ENCODE measurements at regions not wholly inside any gene's neighbourhood (a gene's known extent, or its start where the extent isn't known, plus 50 kb on each side); places are given as distances from the start of the nearest gene placed in this dataset.

- no peaks in the 10 kb centered on the region for H3K27me3 ChIP-seq (ENCODE audit: insufficient read depth, low read length)
- H3K4me3 ChIP-seq (ENCODE audit: insufficient read depth, low read depth, low read length): no peak overlapping the region
- H3K9me3 Mint-ChIP-seq (ENCODE audit: unreplicated experiment): no peaks in the 10 kb centered on the region
- no peaks in the 10 kb centered on the region for H3K36me3 ChIP-seq (ENCODE audit: insufficient read depth, low read length)
- no peak overlapping the region for H3K27ac Mint-ChIP-seq (ENCODE audit: unreplicated experiment)
- FAIRE-seq (no peak), DNase-seq (ENCODE audit: low read depth) (no peak)
- no peaks in the 10 kb centered on the region for H3K9me3 ChIP-seq (ENCODE audit: insufficient read depth, low read depth, low read length)
- no peak overlapping the region for H3K9ac ChIP-seq (ENCODE audit: low read length)
- H3K79me2 ChIP-seq (ENCODE audit: insufficient read depth, low read length): no peaks in the 10 kb centered on the region
- no peaks in the 10 kb centered on the region for H4K20me1 ChIP-seq (ENCODE audit: insufficient read depth, low read length)
- peaks cover 9% of the 10 kb centered on the region for H3K27me3 Mint-ChIP-seq (ENCODE audit: low read depth, unreplicated experiment)
- no peaks in the 10 kb centered on the region for H3K36me3 Mint-ChIP-seq (ENCODE audit: low read depth, unreplicated experiment)
- no peaks in the 10 kb centered on the region for H3K4me1 Mint-ChIP-seq (ENCODE audit: low read depth, unreplicated experiment)
- H3K4me2 ChIP-seq (ENCODE audit: low read length): no peak overlapping the region
- no peak overlapping the region for H2AFZ ChIP-seq (ENCODE audit: low read depth, low read length)
- no peak overlapping the region for H3K27ac ChIP-seq (ENCODE audit: low read depth, low read length)
- H3K4me1 ChIP-seq (ENCODE audit: insufficient read depth, low read length): no peaks in the 10 kb centered on the region
- no peak overlapping the region for H3K4me3 Mint-ChIP-seq (ENCODE audit: unreplicated experiment)
- no peak for TF ChIP-seq EZH2 (IDR thresholded peaks at IDR 0.05; ENCODE audit: insufficient read depth, low read length)
- TF ChIP-seq, protein P1, sequence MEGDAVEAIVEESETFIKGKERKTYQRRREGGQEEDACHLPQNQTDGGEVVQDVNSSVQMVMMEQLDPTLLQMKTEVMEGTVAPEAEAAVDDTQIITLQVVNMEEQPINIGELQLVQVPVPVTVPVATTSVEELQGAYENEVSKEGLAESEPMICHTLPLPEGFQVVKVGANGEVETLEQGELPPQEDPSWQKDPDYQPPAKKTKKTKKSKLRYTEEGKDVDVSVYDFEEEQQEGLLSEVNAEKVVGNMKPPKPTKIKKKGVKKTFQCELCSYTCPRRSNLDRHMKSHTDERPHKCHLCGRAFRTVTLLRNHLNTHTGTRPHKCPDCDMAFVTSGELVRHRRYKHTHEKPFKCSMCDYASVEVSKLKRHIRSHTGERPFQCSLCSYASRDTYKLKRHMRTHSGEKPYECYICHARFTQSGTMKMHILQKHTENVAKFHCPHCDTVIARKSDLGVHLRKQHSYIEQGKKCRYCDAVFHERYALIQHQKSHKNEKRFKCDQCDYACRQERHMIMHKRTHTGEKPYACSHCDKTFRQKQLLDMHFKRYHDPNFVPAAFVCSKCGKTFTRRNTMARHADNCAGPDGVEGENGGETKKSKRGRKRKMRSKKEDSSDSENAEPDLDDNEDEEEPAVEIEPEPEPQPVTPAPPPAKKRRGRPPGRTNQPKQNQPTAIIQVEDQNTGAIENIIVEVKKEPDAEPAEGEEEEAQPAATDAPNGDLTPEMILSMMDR (IDR thresholded peaks at IDR 0.05; ENCODE audit: insufficient read depth, low read depth, low read length): no peak
These were observed 324.3 kb upstream of the KIAA1217 start for GRCh38 chr10:23884670-23885069.

DNA sequence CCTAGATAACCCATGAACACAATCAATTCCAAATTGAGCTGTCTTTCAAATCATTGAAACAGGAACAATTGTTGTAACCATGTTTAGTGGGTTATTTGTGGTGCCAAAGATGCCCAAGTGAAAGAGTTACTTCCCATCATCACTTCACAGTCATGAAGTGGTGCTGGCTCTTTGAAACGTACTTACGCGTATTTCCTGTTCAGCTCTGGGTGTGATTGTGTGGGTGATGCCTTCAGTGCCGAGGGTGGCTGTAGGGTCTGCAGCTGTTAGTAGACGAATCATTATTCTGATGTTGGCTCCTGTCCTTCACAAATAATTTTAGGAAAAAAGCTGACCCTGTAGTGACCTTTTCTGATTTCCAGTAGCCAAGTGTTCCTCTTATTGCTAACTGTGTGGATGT, 323.1 kb upstream of the KIAA1217 start:
- Mint-ChIP-seq H3K9me3 (ENCODE audit: unreplicated experiment) (no peaks in the 10 kb centered on the region), H3K27me3 (ENCODE audit: low read depth, unreplicated experiment) (peaks cover 8% of the 10 kb centered on the region), H3K4me3 (ENCODE audit: unreplicated experiment) (no peak overlapping the region), H3K36me3 (ENCODE audit: low read depth, unreplicated experiment) (no peaks in the 10 kb centered on the region), H3K4me1 (ENCODE audit: low read depth, unreplicated experiment) (no peaks in the 10 kb centered on the region), H3K27ac (ENCODE audit: unreplicated experiment) (no peak overlapping the region)
- H3K27ac ChIP-seq (ENCODE audit: low read depth, low read length): no peak overlapping the region
- H4K20me1 ChIP-seq (ENCODE audit: insufficient read depth, low read length): no peaks in the 10 kb centered on the region
- no peak overlapping the region for H3K4me2 ChIP-seq (ENCODE audit: low read length)
- no peaks in the 10 kb centered on the region for H3K27me3 ChIP-seq (ENCODE audit: insufficient read depth, low read length)
- H2AFZ ChIP-seq (ENCODE audit: low read depth, low read length): no peak overlapping the region
- no peak for DNase-seq (ENCODE audit: low read depth)
- H3K79me2 ChIP-seq (ENCODE audit: insufficient read depth, low read length): no peaks in the 10 kb centered on the region
- no peak overlapping the region for H3K4me3 ChIP-seq (ENCODE audit: insufficient read depth, low read depth, low read length)
- no peak overlapping the region for H3K9ac ChIP-seq (ENCODE audit: low read length)
- H3K9me3 ChIP-seq (ENCODE audit: insufficient read depth, low read depth, low read length): no peaks in the 10 kb centered on the region
- H3K4me1 ChIP-seq (ENCODE audit: insufficient read depth, low read length): no peaks in the 10 kb centered on the region
- no peak for FAIRE-seq
- TF ChIP-seq, protein P1 (IDR thresholded peaks at IDR 0.05; ENCODE audit: insufficient read depth, low read depth, low read length): no peak
- no peak for TF ChIP-seq EZH2 (IDR thresholded peaks at IDR 0.05; ENCODE audit: insufficient read depth, low read length)
- no peaks in the 10 kb centered on the region for H3K36me3 ChIP-seq (ENCODE audit: insufficient read depth, low read length)

GRCh38 chr10:23886355-23886754, 322.6 kb upstream of the KIAA1217 start:
- Histone ChIP-seq H3K9ac (ENCODE audit: low read length) (no peak overlapping the region), H4K20me1 (ENCODE audit: insufficient read depth, low read length) (no peaks in the 10 kb centered on the region), H2AFZ (ENCODE audit: low read depth, low read length) (no peak overlapping the region), H3K4me3 (ENCODE audit: insufficient read depth, low read depth, low read length) (no peak overlapping the region), H3K36me3 (ENCODE audit: insufficient read depth, low read length) (no peaks in the 10 kb centered on the region), H3K4me2 (ENCODE audit: low read length) (no peak overlapping the region), H3K27me3 (ENCODE audit: insufficient read depth, low read length) (no peaks in the 10 kb centered on the region), H3K9me3 (ENCODE audit: insufficient read depth, low read depth, low read length) (no peaks in the 10 kb centered on the region), H3K4me1 (ENCODE audit: insufficient read depth, low read length) (no peaks in the 10 kb centered on the region), H3K27ac (ENCODE audit: low read depth, low read length) (no peak overlapping the region), H3K79me2 (ENCODE audit: insufficient read depth, low read length) (no peaks in the 10 kb centered on the region)
- TF ChIP-seq, protein P1 (IDR thresholded peaks at IDR 0.05; ENCODE audit: insufficient read depth, low read depth, low read length): no peak
- no peak for TF ChIP-seq EZH2 (IDR thresholded peaks at IDR 0.05; ENCODE audit: insufficient read depth, low read length)
- H3K4me1 Mint-ChIP-seq (ENCODE audit: low read depth, unreplicated experiment): peaks cover 2% of the 10 kb centered on the region
- H3K4me3 Mint-ChIP-seq (ENCODE audit: unreplicated experiment): no peak overlapping the region
- no peak overlapping the region for H3K27ac Mint-ChIP-seq (ENCODE audit: unreplicated experiment)
- no peaks in the 10 kb centered on the region for H3K36me3 Mint-ChIP-seq (ENCODE audit: low read depth, unreplicated experiment)
- peaks cover 7% of the 10 kb centered on the region for H3K27me3 Mint-ChIP-seq (ENCODE audit: low read depth, unreplicated experiment)
- no peak for FAIRE-seq
- no peaks in the 10 kb centered on the region for H3K9me3 Mint-ChIP-seq (ENCODE audit: unreplicated experiment)
- no peak for DNase-seq (ENCODE audit: low read depth)

All from astrocyte (in vitro differentiated cells and primary cell).